ENCODE measurements at regions not wholly inside any gene's neighbourhood (a gene's known extent, or its start where the extent isn't known, plus 50 kb on each side); places are given as distances from the start of the nearest gene placed in this dataset.
A peak's percentile ranks its signal among the peaks of the same experiment; 100 is the strongest.

- DNase-seq (ENCODE audit: low read depth) = peak; percentile 17
Observed at GRCh38 chr4:32207456-32207855, 1487.3 kb downstream of the PCDH7 start.

- DNase-seq (ENCODE audit: low read depth) = no peak
Observed at GRCh38 chr4:32215277-32215676, 1495.1 kb downstream of the PCDH7 start.

DNA sequence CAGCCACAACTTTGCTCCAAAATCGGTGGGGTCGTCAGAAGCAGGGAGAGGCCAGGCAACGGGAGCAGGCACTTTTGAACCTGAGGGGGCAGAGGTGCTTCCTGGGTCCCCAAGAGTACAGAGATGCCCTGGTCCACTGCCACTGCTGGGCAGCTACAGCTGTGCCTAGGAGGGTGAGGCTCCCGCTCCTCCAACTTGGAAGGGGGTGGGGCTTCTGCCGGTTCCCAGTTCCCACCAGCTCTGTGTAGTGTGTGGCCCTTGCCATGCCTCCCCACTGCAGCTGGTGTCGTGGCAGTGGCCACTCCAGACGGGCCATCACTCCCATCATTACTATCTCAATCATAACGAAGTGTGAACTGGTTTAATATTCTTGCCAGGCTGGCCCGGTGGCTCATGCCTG, 1496.3 kb downstream of the PCDH7 start:
- DNase-seq (ENCODE audit: low read depth) = no peak

GRCh38 chr4:32219306-32220075, 1499.3 kb downstream of the PCDH7 start:
- no peak for DNase-seq (ENCODE audit: low read depth)

DNA sequence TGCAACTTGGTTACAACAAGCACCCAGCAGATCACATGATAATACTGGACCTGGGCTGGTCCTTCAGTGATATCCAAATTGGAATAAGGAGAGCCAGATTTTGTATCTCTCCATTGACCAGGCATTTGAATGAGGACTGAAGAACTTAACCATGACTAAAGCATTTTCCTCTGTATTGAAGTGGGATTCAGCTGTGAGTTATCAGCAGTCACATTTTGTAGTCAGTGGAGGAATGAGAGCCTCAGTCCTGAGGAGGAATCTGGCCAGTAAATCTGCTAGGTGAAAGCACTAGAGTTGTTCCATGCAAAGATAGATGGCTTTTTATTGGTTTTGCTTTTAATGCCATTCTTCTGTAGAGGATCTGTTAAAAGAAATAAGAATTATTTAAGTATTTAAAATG, 1506.0 kb downstream of the PCDH7 start:
- DNase-seq (ENCODE audit: low read depth) = peak; percentile 47

GRCh38 chr4:32226733-32227132, 1506.6 kb downstream of the PCDH7 start:
- no peak for DNase-seq (ENCODE audit: low read depth)

DNA sequence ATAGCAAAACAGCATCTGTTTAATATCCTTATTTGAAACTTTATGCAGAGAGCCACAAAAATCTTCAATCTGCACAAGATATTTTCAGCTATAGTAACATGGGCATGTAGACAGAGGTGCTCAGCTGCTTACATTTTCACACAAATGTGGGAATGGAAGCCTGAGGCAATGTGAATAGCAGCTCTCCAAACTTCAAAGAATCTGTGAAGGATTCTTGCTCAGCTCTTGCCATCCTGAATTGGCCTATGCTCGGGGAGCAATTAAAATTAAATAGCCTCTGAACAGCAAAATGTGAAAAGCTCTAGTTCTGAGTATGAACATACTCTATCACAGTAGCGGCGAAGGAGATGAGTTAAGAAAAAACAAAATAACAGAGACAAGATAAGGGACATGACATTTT, 1523.8 kb downstream of the PCDH7 start:
- no peak for DNase-seq (ENCODE audit: low read depth)

- no peak for DNase-seq (ENCODE audit: low read depth)
Observed at GRCh38 chr4:32249040-32249439, 1528.9 kb downstream of the PCDH7 start.

DNA sequence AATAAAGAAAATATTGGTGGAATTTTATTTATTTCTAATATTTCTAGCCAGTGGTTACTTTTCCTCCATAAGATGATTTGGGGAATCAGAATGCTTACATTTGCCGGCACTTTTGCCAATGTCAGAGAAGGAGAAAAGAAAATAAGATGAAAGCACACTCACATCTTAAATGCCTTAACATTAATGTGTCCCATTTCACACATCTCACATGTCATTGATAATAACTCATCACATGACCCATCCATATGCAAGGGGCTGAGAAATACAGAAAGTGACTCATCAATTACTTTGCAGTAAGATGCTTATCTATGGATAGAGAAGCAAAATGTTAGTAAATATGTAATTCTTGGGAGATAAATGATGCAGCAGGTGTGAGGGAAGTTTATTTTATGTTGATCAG, 1531.0 kb downstream of the PCDH7 start:
- DNase-seq (ENCODE audit: low read depth) = no peak

- no peak for DNase-seq (ENCODE audit: low read depth)
Observed at GRCh38 chr4:32251926-32252325, 1531.8 kb downstream of the PCDH7 start.

- DNase-seq (ENCODE audit: low read depth) = no peak
Observed at GRCh38 chr4:32254216-32254615, 1534.0 kb downstream of the PCDH7 start.

- no peak for DNase-seq (ENCODE audit: low read depth)
Observed at GRCh38 chr4:32258986-32259385, 1538.8 kb downstream of the PCDH7 start.

DNA sequence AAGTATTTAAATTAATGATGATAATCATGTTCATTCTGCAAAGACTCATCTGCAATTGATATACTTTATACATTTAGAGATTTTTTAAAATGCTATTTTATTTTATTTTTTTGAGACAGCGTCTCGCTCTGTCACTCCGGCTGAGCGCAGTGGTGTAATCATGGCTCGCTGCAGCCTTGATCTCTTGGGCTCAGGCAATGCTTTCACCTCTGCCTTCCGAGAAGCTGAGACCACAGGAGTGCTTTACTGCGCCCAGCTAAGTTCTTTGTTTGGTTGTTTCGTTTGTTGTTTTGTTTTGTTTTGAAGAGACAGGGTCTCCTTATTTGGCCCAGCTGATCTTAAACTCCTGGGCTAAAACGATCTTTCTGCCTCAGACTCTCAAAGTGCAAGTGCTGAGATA, 1541.0 kb downstream of the PCDH7 start:
- no peak for DNase-seq (ENCODE audit: low read depth)

- DNase-seq (ENCODE audit: low read depth) = peak; percentile 0
Observed at GRCh38 chr4:32268863-32269262, 1548.7 kb downstream of the PCDH7 start.

GRCh38 chr4:32290102-32290501, 1569.9 kb downstream of the PCDH7 start:
- no peak for DNase-seq (ENCODE audit: low read depth)

GRCh38 chr4:32318926-32319325, 1598.8 kb downstream of the PCDH7 start:
- no peak for DNase-seq (ENCODE audit: low read depth)

DNA sequence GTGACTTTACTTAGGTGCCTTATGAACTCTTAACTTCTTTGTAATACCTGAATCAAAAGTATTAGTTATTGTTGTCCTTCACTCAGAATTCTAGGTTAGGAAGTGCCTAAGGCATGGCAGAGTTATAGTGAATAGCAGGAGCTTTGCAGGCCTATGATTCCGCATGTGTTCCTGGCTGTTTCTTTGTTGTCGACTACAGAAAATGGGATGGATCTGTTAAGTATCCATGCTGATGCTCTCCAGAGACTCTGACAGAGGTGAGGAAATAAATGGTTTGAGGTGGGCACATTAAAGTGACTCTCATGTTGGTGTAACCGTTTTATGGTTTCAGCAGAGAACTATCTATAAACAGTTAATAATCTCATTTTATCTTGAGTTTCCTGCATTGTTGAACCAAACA, 1601.3 kb downstream of the PCDH7 start:
- no peak for DNase-seq (ENCODE audit: low read depth)

DNA sequence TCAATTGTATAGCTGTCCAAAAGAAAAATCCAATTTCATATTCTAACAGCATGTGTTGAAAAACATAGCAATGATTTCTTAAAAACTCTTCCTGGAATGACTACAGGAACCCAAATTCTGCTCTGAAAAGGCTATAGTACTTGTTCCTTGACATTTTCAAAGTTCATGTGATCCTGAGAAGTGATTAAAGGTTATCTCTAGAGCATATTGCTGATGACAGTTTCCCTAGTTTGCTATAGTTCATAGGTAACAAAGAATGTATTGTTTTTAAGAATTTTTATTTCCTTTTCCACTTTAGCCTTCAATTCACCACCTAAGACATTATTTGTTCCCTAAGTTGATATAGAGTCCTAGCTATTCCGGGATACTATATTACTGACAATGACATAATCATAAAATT, 1614.6 kb downstream of the PCDH7 start:
- no peak for DNase-seq (ENCODE audit: low read depth)

DNA sequence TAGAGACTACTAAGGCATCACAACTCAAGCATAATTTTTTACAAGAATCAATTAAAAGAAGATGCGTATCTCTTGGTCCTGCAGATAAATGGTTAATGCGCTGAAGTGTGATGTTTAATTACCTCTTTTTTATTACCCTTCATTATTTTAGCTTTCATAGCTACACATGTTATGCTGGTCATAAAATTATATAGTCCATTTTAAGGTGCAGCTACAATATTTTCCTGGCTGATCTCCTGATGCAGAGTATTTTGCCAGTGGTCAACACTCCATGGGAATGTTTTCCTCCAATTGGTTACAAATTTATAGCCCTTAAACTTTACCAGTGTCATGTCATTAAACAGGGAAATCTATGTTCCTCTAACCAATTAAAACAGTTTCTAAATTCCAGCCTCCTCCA, 1617.2 kb downstream of the PCDH7 start:
- no peak for DNase-seq (ENCODE audit: low read depth)

- DNase-seq (ENCODE audit: low read depth) = no peak
Observed at GRCh38 chr4:32340591-32340990, 1620.4 kb downstream of the PCDH7 start.

- no peak for DNase-seq (ENCODE audit: low read depth)
Observed at GRCh38 chr4:32341342-32341741, 1621.2 kb downstream of the PCDH7 start.

GRCh38 chr4:32342054-32342453, 1621.9 kb downstream of the PCDH7 start:
- DNase-seq (ENCODE audit: low read depth) = no peak

DNA sequence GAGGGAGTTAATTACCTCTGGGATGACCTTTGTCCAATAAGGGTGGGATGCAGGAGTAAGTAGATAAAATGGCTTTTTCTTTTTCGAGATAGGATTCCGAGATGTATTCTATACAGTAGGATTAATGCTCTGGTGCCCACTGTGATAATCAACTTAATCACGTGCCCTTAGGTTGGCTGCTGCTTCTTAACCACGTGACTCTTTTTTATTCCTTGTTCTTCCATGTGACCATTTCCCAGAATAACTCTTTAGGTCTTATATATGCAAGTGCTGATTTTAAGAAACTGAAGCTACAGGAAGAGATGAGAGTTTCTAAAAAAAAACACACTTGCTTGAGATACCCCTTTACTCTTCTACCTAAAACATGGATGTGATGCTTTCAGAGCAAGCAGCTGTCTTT, 1628.9 kb downstream of the PCDH7 start:
- no peak for DNase-seq (ENCODE audit: low read depth)

DNA sequence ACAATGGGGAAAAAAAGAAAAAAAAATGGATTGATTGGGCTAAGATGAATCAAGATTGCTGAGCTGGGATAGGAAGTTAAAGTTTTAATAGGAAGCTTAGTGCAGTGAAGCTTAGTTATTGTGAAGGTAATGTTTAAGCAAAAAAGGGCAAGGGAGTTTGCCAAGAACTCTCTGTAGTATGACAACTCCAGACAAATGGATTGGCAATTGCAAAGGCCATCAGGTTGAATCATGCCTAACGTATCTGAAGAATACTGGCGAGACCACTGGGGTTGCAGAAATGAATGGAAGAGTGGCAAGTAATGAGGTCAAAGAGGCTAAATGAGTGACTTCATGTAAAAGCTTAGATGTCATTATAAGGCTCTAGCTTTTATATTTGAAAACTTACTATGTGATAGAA, 1654.0 kb downstream of the PCDH7 start:
- no peak for DNase-seq (ENCODE audit: low read depth)

All from LHCN-M2 (cell line).